ENCODE measurements at regions not wholly inside any gene's neighbourhood (a gene's known extent, or its start where the extent isn't known, plus 50 kb on each side); places are given as distances from the start of the nearest gene placed in this dataset.

DNA sequence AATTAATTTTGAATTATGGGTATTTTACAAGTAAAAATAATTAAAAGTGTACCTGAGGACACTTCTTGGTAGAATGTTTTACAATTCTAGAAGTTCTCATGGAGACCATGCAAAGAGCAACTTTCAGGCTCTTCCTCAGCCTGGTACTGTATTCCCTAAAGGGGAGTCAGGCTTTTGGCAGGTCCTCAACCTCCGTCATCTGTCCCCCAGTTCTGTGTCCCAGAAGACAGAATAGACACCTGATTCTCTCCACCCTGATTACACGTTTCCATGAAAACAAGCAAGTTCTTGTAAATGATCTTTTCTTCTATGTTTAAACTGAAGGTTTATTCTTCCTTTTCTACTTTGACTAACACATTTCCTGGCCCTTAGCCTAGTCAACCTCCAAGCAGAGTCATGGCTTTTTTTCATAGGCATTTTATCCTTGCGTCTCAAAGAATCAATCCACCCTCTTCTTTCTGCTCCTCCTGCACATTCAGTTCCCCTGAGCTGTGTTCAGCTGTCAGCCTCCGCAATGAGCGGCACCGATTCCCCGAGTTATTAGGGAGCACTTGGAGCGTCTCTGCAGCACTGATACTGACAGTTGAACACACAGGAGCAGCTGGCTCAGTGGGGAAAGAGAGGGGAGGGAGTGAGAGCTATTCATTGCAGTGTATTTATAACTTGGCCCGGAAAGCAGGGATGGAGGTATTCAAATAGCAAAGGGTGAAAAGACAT is 1082.4 kb upstream of the MAP3K7 start:
- no peak overlapping the region for H3K27ac ChIP-seq (ENCODE audit: low read depth, low read length)
- no peaks in the 10 kb centered on the region for H3K27me3 ChIP-seq (ENCODE audit: control insufficient read depth, insufficient read depth, low read length)
- H3K9ac ChIP-seq (ENCODE audit: low read depth, low read length) = no peak overlapping the region
- no peaks in the 10 kb centered on the region for H3K36me3 ChIP-seq (ENCODE audit: control insufficient read depth, insufficient read depth, low read length)
- H3K4me3 ChIP-seq (ENCODE audit: low read depth, low read length) = no peak overlapping the region
- H3K9me3 ChIP-seq (ENCODE audit: control insufficient read depth, insufficient read depth, low read length) = no peaks in the 10 kb centered on the region
- H3K4me1 ChIP-seq (ENCODE audit: control insufficient read depth, insufficient read depth, low read length) = no peaks in the 10 kb centered on the region

DNA sequence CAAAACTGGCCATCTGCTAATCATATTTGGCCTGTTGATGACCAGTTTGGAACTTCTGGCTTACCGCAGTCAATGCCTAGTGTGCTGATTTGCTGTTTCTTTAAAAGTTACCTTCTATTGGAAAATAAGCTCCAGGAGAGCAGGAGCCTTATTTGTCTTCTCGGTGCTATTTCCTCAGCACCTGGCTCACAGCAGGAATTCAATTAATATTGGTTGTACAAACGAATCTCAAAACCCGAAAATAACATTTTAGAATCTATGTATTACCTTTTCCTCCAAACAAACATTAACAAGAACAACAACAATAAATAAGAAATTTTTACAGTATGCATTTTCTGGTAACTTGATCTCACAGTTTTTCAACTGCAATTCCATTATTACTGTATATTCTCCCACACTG is 1080.7 kb upstream of the MAP3K7 start:
- Histone ChIP-seq H3K4me3 (ENCODE audit: low read depth, low read length) (no peak overlapping the region), H3K27me3 (ENCODE audit: control insufficient read depth, insufficient read depth, low read length) (no peaks in the 10 kb centered on the region), H3K4me1 (ENCODE audit: control insufficient read depth, insufficient read depth, low read length) (no peaks in the 10 kb centered on the region), H3K27ac (ENCODE audit: low read depth, low read length) (no peak overlapping the region), H3K9ac (ENCODE audit: low read depth, low read length) (no peak overlapping the region), H3K36me3 (ENCODE audit: control insufficient read depth, insufficient read depth, low read length) (no peaks in the 10 kb centered on the region), H3K9me3 (ENCODE audit: control insufficient read depth, insufficient read depth, low read length) (no peaks in the 10 kb centered on the region)

DNA sequence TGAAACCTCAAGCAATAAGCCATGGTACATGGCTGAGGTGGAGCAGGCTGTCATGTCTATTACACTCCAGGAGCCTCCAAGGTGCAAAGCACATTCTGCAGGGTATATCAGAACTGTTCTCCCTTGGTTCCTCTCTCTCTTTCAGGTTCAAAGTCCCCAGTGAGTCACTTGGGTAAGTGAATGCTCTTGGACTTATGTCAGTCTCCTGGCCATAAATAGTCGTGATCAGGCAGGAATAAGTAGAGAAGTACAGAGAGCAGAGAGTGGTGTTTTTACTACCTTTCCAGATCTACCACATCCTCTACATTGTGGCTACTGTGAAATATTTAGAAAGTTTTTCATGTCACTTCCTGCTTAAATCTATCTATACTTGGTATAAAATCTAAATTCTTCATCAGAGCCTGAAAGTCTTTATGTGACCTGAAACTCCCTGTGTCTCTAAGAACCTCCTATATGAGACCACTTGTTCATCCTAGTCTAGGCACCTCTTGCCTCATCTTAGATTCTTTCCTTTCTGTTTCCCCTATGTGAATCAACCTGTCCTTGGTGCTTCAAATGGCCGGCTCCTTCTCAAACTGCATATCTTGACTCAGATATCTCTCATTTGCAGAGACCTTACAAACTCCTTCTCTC is 1077.6 kb upstream of the MAP3K7 start:
- Histone ChIP-seq H3K36me3 (ENCODE audit: control insufficient read depth, insufficient read depth, low read length) (no peaks in the 10 kb centered on the region), H3K4me3 (ENCODE audit: low read depth, low read length) (no peak overlapping the region), H3K9me3 (ENCODE audit: control insufficient read depth, insufficient read depth, low read length) (no peaks in the 10 kb centered on the region), H3K9ac (ENCODE audit: low read depth, low read length) (no peak overlapping the region), H3K27ac (ENCODE audit: low read depth, low read length) (no peak overlapping the region), H3K4me1 (ENCODE audit: control insufficient read depth, insufficient read depth, low read length) (no peaks in the 10 kb centered on the region), H3K27me3 (ENCODE audit: control insufficient read depth, insufficient read depth, low read length) (no peaks in the 10 kb centered on the region)

DNA sequence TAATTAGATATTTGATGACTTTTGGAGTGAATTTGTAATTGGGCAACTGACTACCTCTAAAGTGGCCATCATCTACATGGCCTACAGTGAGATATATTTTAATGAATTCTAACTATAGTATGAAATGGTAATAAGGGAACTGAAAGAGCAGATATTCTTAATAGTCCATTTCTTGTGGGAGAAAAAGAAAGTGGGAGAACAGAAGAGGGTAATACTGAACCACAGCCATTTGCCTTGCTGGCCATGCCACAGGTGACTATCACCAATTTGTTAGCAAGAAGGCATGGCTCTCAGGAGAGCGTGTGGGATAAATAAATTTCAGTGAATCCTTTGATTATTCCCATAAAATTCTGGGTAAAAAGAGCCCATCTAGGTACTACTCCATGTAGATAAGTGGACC is 1074.0 kb upstream of the MAP3K7 start:
- Histone ChIP-seq H3K9me3 (ENCODE audit: control insufficient read depth, insufficient read depth, low read length) (no peaks in the 10 kb centered on the region), H3K4me3 (ENCODE audit: low read depth, low read length) (no peak overlapping the region), H3K36me3 (ENCODE audit: control insufficient read depth, insufficient read depth, low read length) (no peaks in the 10 kb centered on the region), H3K27me3 (ENCODE audit: control insufficient read depth, insufficient read depth, low read length) (no peaks in the 10 kb centered on the region), H3K9ac (ENCODE audit: low read depth, low read length) (no peak overlapping the region), H3K27ac (ENCODE audit: low read depth, low read length) (no peak overlapping the region), H3K4me1 (ENCODE audit: control insufficient read depth, insufficient read depth, low read length) (no peaks in the 10 kb centered on the region)

DNA sequence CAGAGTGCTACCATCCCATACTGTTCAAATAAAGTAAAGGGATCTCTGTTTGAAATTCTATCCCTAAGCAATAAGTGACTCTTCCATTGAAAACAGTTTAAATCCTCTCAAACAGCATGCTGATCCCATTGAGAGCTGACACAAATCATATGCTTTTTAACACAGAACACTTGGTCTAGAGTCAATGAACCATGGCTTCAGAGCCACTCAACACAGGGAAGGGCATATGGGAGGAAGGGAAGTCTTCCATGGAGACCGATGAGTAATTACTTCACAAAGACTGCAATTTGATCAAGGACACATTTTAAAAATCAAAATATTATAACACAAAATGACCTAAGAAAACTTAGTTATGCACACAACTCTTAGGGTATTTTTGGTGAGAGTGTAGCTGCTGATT is 1073.0 kb upstream of the MAP3K7 start:
- H3K36me3 ChIP-seq (ENCODE audit: control insufficient read depth, insufficient read depth, low read length) = no peaks in the 10 kb centered on the region
- peaks cover 5% of the 10 kb centered on the region for H3K4me1 ChIP-seq (ENCODE audit: control insufficient read depth, insufficient read depth, low read length)
- H3K9ac ChIP-seq (ENCODE audit: low read depth, low read length) = no peak overlapping the region
- H3K27ac ChIP-seq (ENCODE audit: low read depth, low read length) = no peak overlapping the region
- no peaks in the 10 kb centered on the region for H3K9me3 ChIP-seq (ENCODE audit: control insufficient read depth, insufficient read depth, low read length)
- no peaks in the 10 kb centered on the region for H3K27me3 ChIP-seq (ENCODE audit: control insufficient read depth, insufficient read depth, low read length)
- no peak overlapping the region for H3K4me3 ChIP-seq (ENCODE audit: low read depth, low read length)

DNA sequence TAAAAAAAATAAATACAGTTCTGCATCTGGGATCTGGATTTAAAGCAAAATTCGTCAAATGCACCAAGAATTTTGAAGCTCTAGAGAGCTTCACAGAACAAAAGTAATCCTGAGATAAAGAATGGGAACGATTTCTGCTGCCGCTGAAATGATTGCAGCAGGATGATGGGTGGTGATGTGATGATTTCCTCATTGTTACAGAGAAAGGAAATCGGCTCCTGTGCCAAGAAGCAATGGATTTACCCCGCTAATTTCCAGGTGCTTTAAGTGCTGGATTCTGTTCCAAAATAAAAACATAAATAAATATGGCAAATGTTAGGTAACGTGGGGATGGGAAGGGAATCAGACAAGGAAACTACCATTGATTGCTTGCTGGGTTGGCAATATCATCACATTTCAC is 1067.9 kb upstream of the MAP3K7 start:
- Histone ChIP-seq H3K27ac (ENCODE audit: low read depth, low read length) (peak overlapping the region; percentile 69), H3K27me3 (ENCODE audit: control insufficient read depth, insufficient read depth, low read length) (no peaks in the 10 kb centered on the region), H3K36me3 (ENCODE audit: control insufficient read depth, insufficient read depth, low read length) (no peaks in the 10 kb centered on the region), H3K4me1 (ENCODE audit: control insufficient read depth, insufficient read depth, low read length) (peaks cover 25% of the 10 kb centered on the region), H3K9ac (ENCODE audit: low read depth, low read length) (no peak overlapping the region), H3K4me3 (ENCODE audit: low read depth, low read length) (0 out of 2 replicates have a peak overlapping the region, but pooled peaks have one; percentile 42), H3K9me3 (ENCODE audit: control insufficient read depth, insufficient read depth, low read length) (no peaks in the 10 kb centered on the region)

DNA sequence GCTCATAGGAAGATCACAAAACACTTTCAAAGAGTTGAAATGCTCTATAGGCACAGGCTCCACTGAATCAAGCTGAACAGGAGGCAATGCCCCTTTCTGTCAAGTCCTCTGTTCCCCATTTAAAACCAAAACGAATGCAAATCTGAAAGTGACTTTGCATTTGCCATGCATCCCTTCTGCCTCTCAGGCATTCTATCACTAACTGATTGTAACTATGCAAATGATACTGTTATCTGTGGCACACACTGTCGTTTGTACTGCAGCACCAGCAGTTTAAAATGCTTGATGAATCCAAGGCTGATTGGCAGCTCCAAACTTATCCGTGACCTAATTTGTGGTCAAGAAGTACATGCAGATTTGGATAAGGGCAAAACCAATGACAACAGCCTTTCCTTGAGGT is 1067.5 kb upstream of the MAP3K7 start:
- H3K4me3 ChIP-seq (ENCODE audit: low read depth, low read length) = peak overlapping the region; percentile 42
- no peak overlapping the region for H3K9ac ChIP-seq (ENCODE audit: low read depth, low read length)
- H3K4me1 ChIP-seq (ENCODE audit: control insufficient read depth, insufficient read depth, low read length) = peaks cover 25% of the 10 kb centered on the region
- no peaks in the 10 kb centered on the region for H3K36me3 ChIP-seq (ENCODE audit: control insufficient read depth, insufficient read depth, low read length)
- no peaks in the 10 kb centered on the region for H3K9me3 ChIP-seq (ENCODE audit: control insufficient read depth, insufficient read depth, low read length)
- H3K27me3 ChIP-seq (ENCODE audit: control insufficient read depth, insufficient read depth, low read length) = no peaks in the 10 kb centered on the region
- peak overlapping the region; percentile 69 for H3K27ac ChIP-seq (ENCODE audit: low read depth, low read length)

- H3K9me3 ChIP-seq (ENCODE audit: control insufficient read depth, insufficient read depth, low read length) = no peaks in the 10 kb centered on the region
- no peaks in the 10 kb centered on the region for H3K27me3 ChIP-seq (ENCODE audit: control insufficient read depth, insufficient read depth, low read length)
- no peaks in the 10 kb centered on the region for H3K36me3 ChIP-seq (ENCODE audit: control insufficient read depth, insufficient read depth, low read length)
- H3K4me3 ChIP-seq (ENCODE audit: low read depth, low read length) = peak overlapping the region; percentile 42
- H3K27ac ChIP-seq (ENCODE audit: low read depth, low read length) = peak overlapping the region; percentile 69
- H3K9ac ChIP-seq (ENCODE audit: low read depth, low read length) = no peak overlapping the region
- H3K4me1 ChIP-seq (ENCODE audit: control insufficient read depth, insufficient read depth, low read length) = peaks cover 25% of the 10 kb centered on the region
Observed at GRCh38 chr6:91653895-91654294, 1067.0 kb upstream of the MAP3K7 start.

- Histone ChIP-seq H3K9me3 (ENCODE audit: control insufficient read depth, insufficient read depth, low read length) (no peaks in the 10 kb centered on the region), H3K27ac (ENCODE audit: low read depth, low read length) (no peak overlapping the region), H3K27me3 (ENCODE audit: control insufficient read depth, insufficient read depth, low read length) (no peaks in the 10 kb centered on the region), H3K9ac (ENCODE audit: low read depth, low read length) (no peak overlapping the region), H3K4me3 (ENCODE audit: low read depth, low read length) (0 out of 2 replicates have a peak overlapping the region, but pooled peaks have one; percentile 42), H3K36me3 (ENCODE audit: control insufficient read depth, insufficient read depth, low read length) (no peaks in the 10 kb centered on the region), H3K4me1 (ENCODE audit: control insufficient read depth, insufficient read depth, low read length) (peaks cover 25% of the 10 kb centered on the region)
Observed at GRCh38 chr6:91653076-91653723, 1066.3 kb upstream of the MAP3K7 start.

- Histone ChIP-seq H3K36me3 (ENCODE audit: control insufficient read depth, insufficient read depth, low read length) (no peaks in the 10 kb centered on the region), H3K9ac (ENCODE audit: low read depth, low read length) (no peak overlapping the region), H3K27ac (ENCODE audit: low read depth, low read length) (no peak overlapping the region), H3K9me3 (ENCODE audit: control insufficient read depth, insufficient read depth, low read length) (no peaks in the 10 kb centered on the region), H3K4me1 (ENCODE audit: control insufficient read depth, insufficient read depth, low read length) (no peaks in the 10 kb centered on the region), H3K4me3 (ENCODE audit: low read depth, low read length) (no peak overlapping the region), H3K27me3 (ENCODE audit: control insufficient read depth, insufficient read depth, low read length) (no peaks in the 10 kb centered on the region)
Observed at GRCh38 chr6:91646649-91647048, 1059.8 kb upstream of the MAP3K7 start.

- H3K27ac ChIP-seq (ENCODE audit: low read depth, low read length) = no peak overlapping the region
- no peaks in the 10 kb centered on the region for H3K36me3 ChIP-seq (ENCODE audit: control insufficient read depth, insufficient read depth, low read length)
- H3K4me3 ChIP-seq (ENCODE audit: low read depth, low read length) = no peak overlapping the region
- no peaks in the 10 kb centered on the region for H3K9me3 ChIP-seq (ENCODE audit: control insufficient read depth, insufficient read depth, low read length)
- no peaks in the 10 kb centered on the region for H3K27me3 ChIP-seq (ENCODE audit: control insufficient read depth, insufficient read depth, low read length)
- H3K4me1 ChIP-seq (ENCODE audit: control insufficient read depth, insufficient read depth, low read length) = no peaks in the 10 kb centered on the region
- no peak overlapping the region for H3K9ac ChIP-seq (ENCODE audit: low read depth, low read length)
Observed at GRCh38 chr6:91645811-91646210, 1058.9 kb upstream of the MAP3K7 start.

Data from HUES48 (cell line).